ENCODE measurements at regions not wholly inside any gene's neighbourhood (a gene's known extent, or its start where the extent isn't known, plus 50 kb on each side); places are given as distances from the start of the nearest gene placed in this dataset.

GRCh38 chr3:190741788-190742187 lies 120.7 kb downstream of the GMNC start:
- TF ChIP-seq, protein P1, sequence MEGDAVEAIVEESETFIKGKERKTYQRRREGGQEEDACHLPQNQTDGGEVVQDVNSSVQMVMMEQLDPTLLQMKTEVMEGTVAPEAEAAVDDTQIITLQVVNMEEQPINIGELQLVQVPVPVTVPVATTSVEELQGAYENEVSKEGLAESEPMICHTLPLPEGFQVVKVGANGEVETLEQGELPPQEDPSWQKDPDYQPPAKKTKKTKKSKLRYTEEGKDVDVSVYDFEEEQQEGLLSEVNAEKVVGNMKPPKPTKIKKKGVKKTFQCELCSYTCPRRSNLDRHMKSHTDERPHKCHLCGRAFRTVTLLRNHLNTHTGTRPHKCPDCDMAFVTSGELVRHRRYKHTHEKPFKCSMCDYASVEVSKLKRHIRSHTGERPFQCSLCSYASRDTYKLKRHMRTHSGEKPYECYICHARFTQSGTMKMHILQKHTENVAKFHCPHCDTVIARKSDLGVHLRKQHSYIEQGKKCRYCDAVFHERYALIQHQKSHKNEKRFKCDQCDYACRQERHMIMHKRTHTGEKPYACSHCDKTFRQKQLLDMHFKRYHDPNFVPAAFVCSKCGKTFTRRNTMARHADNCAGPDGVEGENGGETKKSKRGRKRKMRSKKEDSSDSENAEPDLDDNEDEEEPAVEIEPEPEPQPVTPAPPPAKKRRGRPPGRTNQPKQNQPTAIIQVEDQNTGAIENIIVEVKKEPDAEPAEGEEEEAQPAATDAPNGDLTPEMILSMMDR (conservative IDR thresholded peaks at IDR 0.05; ENCODE audit: low read length): no peak
- no peak for DNase-seq (ENCODE audit: low read depth)
- no peak overlapping the region for H3K4me3 ChIP-seq (ENCODE audit: low read length)

DNA sequence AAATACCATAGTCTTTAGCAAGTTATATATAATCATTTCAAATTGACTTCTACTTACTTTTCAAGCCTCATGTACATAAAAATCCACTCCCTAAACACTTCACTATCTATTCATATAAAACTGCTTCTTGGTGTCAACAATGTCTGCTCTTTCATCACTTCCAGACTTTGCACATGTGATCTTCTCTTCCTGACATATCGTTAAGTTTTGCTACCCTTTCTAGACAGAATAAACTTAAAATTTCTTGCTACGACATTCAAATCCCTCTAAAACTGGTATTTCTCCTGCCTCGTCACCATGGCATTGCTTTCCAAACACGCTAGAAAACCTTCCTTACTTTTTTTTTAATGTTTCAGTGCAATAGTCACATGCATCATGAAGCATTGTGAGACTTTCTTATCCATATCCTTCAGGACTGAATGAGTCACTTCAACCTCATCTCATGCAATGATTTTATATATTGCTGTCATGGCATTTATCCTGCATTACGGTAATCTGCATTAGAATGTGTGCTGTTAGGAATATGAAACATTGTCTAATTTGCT lies 122.8 kb downstream of the GMNC start:
- no peak for DNase-seq (ENCODE audit: low read depth)
- no peak overlapping the region for H3K4me3 ChIP-seq (ENCODE audit: low read length)
- TF ChIP-seq, protein P1 (conservative IDR thresholded peaks at IDR 0.05; ENCODE audit: low read length): no peak

GRCh38 chr3:190738636-190739155 lies 123.8 kb downstream of the GMNC start:
- TF ChIP-seq, protein P1 (conservative IDR thresholded peaks at IDR 0.05; ENCODE audit: low read length): no peak
- no peak overlapping the region for H3K4me3 ChIP-seq (ENCODE audit: low read length)
- DNase-seq (ENCODE audit: low read depth): no peak

GRCh38 chr3:190737446-190737845 lies 125.0 kb downstream of the GMNC start:
- TF ChIP-seq, protein P1 (conservative IDR thresholded peaks at IDR 0.05; ENCODE audit: low read length): no peak
- DNase-seq (ENCODE audit: low read depth): no peak
- H3K4me3 ChIP-seq (ENCODE audit: low read length): no peak overlapping the region

DNA sequence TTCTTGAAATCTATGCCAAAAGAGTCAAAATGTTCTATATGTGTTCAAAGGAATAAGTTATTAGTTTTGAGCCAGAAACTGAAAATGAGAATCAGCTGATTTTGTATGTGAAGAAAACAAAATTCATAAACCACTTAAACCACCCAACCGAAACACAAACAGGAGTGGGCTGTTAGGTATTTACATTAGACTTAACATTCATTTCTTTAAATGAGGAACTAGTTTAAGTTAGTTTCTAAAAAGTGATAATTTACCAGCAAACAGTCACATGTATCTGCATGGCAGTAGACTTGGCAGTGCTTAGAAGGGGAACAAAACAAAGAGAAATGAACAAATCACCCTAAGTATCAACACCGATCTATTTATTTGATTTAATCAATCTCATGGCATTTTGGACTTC lies 128.0 kb downstream of the GMNC start:
- TF ChIP-seq, protein P1 (conservative IDR thresholded peaks at IDR 0.05; ENCODE audit: low read length): no peak
- DNase-seq (ENCODE audit: low read depth): no peak
- H3K4me3 ChIP-seq (ENCODE audit: low read length): no peak overlapping the region

- DNase-seq (ENCODE audit: low read depth): no peak
- no peak overlapping the region for H3K4me3 ChIP-seq (ENCODE audit: low read length)
- TF ChIP-seq, protein P1 (conservative IDR thresholded peaks at IDR 0.05; ENCODE audit: low read length): no peak
These were observed 128.8 kb downstream of the GMNC start for GRCh38 chr3:190733591-190734146.

GRCh38 chr3:190731596-190731995 lies 130.9 kb downstream of the GMNC start:
- TF ChIP-seq, protein P1 (conservative IDR thresholded peaks at IDR 0.05; ENCODE audit: low read length): no peak

More at GRCh38 chr3:190731596-190731995, 130.9 kb downstream of the GMNC start:
- H3K4me3 ChIP-seq (ENCODE audit: low read length): no peak overlapping the region
- DNase-seq (ENCODE audit: low read depth): no peak
